GM21825 (cell line): ENCODE measurements at regions not wholly inside any gene's neighbourhood (a gene's known extent, or its start where the extent isn't known, plus 50 kb on each side); places are given as distances from the start of the nearest gene placed in this dataset.

Experiments used
- ATAC-seq: cut with Tn5 transposase; IDR thresholded peaks from one replicate; pipeline ENCODE4 v1.9.1; 2021; ENCODE audit warnings: mild to moderate bottlenecking, moderate library complexity; ENCODE audit not compliant: unreplicated experiment

GRCh38 chr11:116172851-116173250 lies 599.9 kb downstream of the BUD13 start:
- no peak for ATAC-seq

DNA sequence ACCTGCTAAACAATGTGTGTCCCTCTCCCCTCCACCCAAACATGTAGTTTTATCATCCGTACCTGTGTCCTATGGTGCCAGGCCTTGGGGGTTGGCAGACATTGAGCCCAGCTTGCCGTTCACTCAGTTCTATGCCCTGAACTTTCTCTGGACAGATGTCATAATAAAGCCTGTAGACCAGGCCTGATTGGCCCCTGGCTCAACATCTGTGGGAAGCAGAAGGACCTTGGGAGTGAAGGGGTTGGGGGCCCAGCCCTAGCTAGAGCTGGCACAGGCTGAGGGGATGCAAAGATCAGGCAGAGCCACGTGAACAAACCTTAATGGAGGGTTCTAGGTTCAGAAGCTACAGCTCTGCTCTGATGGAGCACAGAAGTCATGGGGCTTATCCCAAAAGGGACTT lies 600.6 kb downstream of the BUD13 start:
- ATAC-seq = no peak

GRCh38 chr11:116171271-116172140 lies 601.3 kb downstream of the BUD13 start:
- ATAC-seq = no peak

- no peak for ATAC-seq
Observed at GRCh38 chr11:116170526-116171120, 602.2 kb downstream of the BUD13 start.

DNA sequence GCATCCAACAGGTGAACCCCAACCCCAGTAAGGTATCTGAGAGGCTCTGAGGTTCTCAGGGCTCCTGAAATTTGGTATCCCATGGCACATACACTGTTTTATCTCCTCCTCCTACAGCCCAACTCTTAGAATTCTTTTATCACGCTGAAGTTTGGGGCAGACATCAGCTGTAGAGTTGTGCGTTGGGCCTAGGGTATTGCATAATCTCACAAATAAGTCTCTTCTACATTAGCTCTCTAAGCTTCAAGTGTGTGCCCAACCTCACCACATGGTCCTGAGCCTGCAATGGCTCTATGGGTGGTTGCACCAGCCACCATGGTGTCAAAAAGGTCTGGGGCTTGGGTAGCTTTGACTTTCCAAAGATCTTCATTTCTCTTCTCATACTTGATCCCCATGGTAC lies 603.0 kb downstream of the BUD13 start:
- no peak for ATAC-seq

- no peak for ATAC-seq
Observed at GRCh38 chr11:116168459-116168787, 604.4 kb downstream of the BUD13 start.

DNA sequence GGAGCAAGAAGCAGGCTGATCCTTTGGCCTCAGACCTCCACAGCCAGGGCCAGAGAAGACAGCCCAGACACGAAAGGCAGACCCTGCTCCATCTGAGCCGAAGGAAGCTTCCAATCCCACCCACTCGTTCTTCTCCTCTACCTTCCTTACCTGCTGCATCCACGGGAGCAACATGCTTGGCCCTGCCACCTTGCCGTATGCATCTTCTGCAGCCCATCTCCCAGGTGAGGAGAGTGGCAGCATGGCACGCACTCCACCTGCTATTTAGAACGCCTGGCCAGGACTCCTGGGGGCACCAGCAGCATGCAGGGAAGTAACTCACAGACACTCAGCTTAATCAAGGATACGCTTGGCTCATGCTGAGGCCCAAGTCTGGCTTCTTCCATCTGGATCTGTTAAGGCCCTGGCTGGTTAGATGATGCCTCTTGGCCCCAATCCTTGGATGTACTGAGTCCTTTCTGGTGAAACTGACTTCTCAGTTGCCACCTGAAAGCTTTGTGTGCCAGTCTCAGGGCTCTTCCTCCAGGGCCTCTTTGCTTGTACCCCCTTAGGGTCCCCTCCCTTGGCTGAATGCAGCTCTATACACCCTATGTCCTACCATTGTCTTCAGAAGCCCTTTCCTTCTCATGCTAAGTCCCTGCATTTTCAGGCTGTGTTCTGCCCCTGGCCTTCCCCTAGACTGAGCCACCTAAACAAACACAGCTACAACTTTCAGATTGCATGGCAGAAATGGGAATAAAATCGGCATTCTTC lies 604.9 kb downstream of the BUD13 start:
- no peak for ATAC-seq

DNA sequence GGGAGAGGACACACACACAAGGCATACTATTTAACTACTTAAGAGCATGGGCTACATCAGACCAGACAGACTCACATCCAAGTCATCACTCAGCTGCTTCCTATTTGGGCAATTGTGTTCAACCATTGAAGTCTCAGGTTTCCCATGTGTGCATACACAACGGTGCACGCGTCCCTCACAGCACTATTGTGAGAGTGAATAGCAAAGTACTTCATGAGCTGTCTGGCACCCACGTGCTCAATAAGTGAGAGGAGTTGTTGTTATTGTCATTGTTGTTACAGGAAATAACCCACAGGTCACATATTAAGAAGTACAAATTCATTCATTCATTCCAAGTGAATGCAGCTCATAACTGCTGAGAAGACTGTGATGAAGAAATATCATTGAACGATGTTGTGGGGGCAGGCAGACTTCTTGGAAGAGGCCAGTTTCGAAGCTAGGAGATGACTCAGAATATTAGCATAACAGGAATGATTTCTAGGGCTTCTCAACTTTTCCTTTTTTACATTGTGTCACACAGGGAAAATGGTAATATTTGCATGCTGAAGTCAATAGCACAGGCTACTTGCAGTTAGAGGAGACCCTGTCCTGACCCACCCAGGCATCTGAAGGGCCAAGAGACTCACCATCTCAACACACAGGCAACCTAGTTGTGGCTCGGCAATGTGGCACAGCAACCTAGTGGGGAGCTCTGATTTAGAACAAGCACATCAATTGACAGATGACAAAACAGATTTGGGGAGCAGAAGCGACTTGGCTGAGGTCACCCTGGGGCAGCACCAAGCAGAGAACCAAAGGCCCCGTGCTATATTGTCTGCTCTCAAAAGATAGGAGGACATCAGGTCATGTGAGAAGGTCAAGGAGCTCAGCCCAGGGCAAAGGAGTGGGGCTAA lies 606.0 kb downstream of the BUD13 start:
- ATAC-seq = no peak

DNA sequence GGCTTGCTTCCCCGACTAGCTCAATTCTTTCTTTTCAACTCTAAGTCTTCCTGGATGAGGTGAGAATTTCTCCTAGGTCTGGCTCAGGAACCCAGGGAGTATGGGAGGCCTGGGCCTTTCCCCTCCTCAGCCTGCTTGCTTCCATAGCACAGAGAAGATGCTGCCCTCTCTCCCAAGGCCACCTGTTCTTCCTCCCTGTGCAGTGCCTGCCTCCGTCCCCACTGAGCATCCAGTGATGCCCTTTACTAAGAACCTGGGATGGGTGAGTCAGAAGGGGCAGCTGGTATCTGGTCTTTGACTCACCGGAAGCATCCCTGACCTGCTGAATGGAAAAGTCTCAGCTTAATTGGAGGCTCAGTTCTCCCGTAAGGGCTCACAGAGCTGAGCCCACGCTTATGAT lies 607.9 kb downstream of the BUD13 start:
- ATAC-seq = no peak

- ATAC-seq = no peak
Observed at GRCh38 chr11:116162886-116163230, 609.9 kb downstream of the BUD13 start.

GRCh38 chr11:116162086-116162885 lies 610.5 kb downstream of the BUD13 start:
- ATAC-seq = no peak

GRCh38 chr11:116148645-116149044 lies 624.1 kb downstream of the BUD13 start:
- no peak for ATAC-seq

DNA sequence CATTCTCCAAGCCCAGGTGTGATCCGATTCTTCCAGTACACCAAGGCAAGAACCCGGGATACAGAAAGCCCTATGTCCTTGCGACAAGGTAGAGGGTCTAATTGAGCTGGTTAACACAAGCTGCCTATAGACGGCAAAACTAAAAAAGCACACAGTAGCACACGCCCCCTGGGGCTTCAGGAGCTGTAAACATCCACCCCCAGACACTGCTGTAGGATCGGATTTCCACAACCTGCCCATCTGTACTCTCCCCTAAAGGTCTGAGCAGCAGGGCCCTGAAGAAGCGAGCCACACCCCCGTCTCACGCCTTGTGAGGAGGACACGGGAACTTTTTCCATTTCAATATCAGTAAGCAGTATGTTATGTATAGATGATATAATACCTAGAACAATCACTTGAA lies 624.7 kb downstream of the BUD13 start:
- ATAC-seq = no peak

DNA sequence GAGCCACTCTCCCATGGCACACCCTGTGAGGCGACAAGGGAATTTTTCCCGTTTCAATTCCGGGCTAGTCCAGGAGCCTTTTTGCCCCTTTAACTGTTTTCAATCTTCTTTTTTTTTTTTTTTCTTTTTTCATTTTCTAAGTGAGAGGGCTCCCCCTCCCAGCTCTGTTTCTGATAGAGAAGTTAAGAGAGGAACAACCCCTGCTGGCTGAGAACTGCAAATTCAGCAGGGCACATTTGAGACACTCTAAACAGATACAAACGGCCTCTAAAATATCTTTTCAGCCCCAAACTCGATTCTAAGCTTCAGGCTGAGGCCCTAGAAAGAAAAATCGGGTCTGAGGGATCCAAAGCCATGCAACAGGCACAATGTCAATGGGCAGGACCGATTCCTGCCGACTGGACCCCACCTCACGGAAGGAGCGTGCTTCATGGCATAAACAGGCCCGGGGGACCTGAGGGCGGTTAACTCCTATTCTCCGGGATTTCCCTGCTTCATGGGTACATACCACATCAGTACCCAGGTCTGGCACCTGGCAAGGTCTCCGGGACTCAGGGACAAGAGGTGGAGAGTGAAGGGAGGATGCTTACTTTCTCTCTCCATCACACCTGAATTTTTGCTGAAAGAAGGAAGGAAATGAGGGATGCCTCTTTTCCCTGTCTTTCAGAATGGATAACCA lies 627.5 kb downstream of the BUD13 start:
- ATAC-seq = no peak

DNA sequence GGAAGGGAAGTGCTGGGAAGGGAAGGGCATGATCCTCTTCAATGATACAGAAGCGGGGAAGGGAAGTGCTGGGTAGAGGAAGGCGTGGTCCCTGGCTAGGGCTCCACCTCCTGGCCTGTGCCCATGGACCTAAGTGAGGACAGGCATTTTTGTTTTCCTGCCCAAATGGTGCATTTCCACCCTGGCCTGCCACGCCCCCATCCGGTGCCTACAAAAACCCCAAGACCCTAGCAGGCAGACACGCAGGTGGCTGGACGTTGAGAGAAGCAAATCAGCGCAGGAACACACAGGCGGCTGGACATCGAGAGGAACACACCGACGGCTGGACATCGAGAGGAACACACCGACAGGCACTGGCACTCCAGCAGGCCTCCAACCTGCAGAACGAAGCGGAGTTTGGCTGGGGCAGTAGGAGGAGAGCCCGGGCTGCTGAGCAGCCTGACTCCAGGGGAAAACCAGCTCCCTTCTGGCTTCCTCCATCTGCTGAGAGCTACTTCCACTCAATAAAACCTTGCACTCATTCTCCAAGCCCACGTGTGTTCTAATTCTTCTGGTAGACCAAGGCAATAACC lies 628.3 kb downstream of the BUD13 start:
- ATAC-seq = no peak

- ATAC-seq = no peak
Observed at GRCh38 chr11:116138280-116138679, 634.1 kb upstream of the CADM1 start.

DNA sequence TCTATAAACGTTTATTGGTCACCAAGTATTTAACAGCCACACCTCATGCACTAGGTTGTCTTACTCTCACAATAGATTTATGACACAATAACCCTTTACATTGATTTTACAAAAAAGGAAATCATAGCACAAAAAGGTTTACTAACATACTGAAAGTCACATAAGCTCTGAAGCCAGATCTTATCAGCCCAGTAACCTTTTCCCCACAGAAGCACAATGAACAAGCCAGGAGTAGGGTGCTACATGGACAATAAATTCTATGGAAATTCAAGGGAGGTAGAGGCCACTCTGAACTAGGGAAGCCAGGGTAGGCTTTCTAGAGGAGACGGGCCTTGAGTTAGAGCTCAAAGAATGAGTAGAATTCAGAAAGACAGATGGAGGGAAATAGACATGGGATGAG lies 633.5 kb upstream of the CADM1 start:
- ATAC-seq = no peak

GRCh38 chr11:116136987-116137674 lies 632.9 kb upstream of the CADM1 start:
- ATAC-seq = no peak

DNA sequence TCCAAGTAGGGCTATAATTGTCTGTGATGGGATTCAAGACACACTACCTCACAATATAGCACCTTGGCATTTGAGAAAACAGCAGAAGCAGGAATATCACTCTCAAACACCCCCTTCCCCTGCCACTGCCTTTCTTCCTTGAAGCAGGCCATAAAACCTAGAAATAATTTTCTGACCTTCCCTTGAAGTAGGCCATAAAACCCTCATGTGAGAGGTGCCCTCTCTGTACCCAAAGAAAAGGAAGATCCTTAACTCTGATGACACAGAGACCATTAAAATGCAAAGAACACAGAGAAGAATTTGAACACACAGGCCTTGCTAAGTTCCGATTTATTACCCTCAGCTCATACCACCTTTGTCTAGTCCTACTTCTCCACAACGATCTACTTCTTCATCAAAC lies 631.7 kb upstream of the CADM1 start:
- ATAC-seq = no peak
